IMR-90 (cell line): ENCODE measurements at regions not wholly inside any gene's neighbourhood (a gene's known extent, or its start where the extent isn't known, plus 50 kb on each side); places are given as distances from the start of the nearest gene placed in this dataset.

Source experiments
- CHD1 ChIP-seq: IDR thresholded peaks from 2 replicates; pipeline ENCODE4 v1.6.1; 2012; ENCODE audit warnings: low read depth, low read length, improper control_type of control experiment
- MXI1 ChIP-seq: IDR thresholded peaks from 2 replicates; pipeline ENCODE4 v1.6.1; 2012; ENCODE audit warnings: low read depth, mild to moderate bottlenecking, low read length, moderate library complexity, borderline replicate concordance
- POLR2A ChIP-seq: IDR thresholded peaks from 2 replicates; pipeline ENCODE4 v1.6.1; 2012; ENCODE audit warnings: mild to moderate bottlenecking, low read depth, low read length
- RAD21 ChIP-seq: IDR thresholded peaks from 2 replicates; pipeline ENCODE4 v1.6.1; 2012; ENCODE audit warnings: low read length, improper control_type of control experiment
- SMC3 ChIP-seq: fragments of 150-350 bp; IDR thresholded peaks from 2 replicates; pipeline ENCODE4 v1.6.1; 2016; ENCODE audit warnings: low read depth, mild to moderate bottlenecking, antibody characterized with exemption, low read length, moderate library complexity
- TF ChIP-seq, protein P1 (sequence below): conservative IDR thresholded peaks from 2 replicates; pipeline ENCODE4 v1.5.1; 2012; ENCODE audit warnings: mild to moderate bottlenecking, low read depth, low read length, improper control_type of control experiment
- TF ChIP-seq, protein P2 (sequence below): fragments of 150-350 bp; IDR thresholded peaks from 2 replicates; pipeline ENCODE4 v1.6.1; 2016; ENCODE audit warnings: low read depth, mild to moderate bottlenecking, low read length, moderate library complexity, borderline replicate concordance

DNA sequence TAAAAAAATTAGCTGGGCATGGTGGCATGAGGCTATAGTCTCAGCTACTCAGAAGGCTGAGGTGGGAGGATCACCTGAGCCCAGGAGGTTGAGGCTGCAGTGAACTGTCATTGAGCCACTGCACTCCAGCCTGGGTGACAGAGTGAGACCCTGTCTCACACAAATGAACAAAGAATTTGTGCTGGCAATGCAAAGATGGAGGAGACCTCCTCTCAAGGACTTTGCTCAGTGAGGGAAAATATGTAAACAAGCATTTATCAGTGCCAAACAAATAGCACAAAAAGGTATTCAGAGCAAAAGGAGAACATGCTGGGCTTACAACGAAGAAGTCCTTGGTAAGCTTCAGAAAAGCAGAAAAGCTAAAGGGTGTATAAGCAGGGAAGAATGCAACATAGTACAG is 113.1 kb upstream of the UMPS start:
- TF ChIP-seq, protein P1, sequence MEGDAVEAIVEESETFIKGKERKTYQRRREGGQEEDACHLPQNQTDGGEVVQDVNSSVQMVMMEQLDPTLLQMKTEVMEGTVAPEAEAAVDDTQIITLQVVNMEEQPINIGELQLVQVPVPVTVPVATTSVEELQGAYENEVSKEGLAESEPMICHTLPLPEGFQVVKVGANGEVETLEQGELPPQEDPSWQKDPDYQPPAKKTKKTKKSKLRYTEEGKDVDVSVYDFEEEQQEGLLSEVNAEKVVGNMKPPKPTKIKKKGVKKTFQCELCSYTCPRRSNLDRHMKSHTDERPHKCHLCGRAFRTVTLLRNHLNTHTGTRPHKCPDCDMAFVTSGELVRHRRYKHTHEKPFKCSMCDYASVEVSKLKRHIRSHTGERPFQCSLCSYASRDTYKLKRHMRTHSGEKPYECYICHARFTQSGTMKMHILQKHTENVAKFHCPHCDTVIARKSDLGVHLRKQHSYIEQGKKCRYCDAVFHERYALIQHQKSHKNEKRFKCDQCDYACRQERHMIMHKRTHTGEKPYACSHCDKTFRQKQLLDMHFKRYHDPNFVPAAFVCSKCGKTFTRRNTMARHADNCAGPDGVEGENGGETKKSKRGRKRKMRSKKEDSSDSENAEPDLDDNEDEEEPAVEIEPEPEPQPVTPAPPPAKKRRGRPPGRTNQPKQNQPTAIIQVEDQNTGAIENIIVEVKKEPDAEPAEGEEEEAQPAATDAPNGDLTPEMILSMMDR = no peak
- TF ChIP-seq SMC3 (no peak), CHD1 (no peak), POLR2A (no peak), RAD21 (no peak), MXI1 (no peak)
- TF ChIP-seq, protein P2, sequence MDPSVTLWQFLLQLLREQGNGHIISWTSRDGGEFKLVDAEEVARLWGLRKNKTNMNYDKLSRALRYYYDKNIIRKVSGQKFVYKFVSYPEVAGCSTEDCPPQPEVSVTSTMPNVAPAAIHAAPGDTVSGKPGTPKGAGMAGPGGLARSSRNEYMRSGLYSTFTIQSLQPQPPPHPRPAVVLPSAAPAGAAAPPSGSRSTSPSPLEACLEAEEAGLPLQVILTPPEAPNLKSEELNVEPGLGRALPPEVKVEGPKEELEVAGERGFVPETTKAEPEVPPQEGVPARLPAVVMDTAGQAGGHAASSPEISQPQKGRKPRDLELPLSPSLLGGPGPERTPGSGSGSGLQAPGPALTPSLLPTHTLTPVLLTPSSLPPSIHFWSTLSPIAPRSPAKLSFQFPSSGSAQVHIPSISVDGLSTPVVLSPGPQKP = no peak
